NB4 (cell line): ENCODE measurements at regions not wholly inside any gene's neighbourhood (a gene's known extent, or its start where the extent isn't known, plus 50 kb on each side); places are given as distances from the start of the nearest gene placed in this dataset.

ENCODE experiments used
- DNase-seq: peaks from one replicate; pipeline ENCODE4 v3.0.0; 2010; ENCODE audit warnings: low read depth
- H3K4me3 ChIP-seq: one replicate; pipeline ENCODE4 v1.5.1; 2011; ENCODE audit warnings: mild to moderate bottlenecking, low read depth, low read length, moderate library complexity
- CTCF ChIP-seq: IDR thresholded peaks from one replicate; pipeline ENCODE4 v1.5.1; 2012; ENCODE audit warnings: low read depth, low read length
- MAX ChIP-seq: IDR thresholded peaks from 2 replicates; pipeline ENCODE4 v1.6.1; 2011; ENCODE audit warnings: low read depth, low read length
- MYC ChIP-seq: IDR thresholded peaks from 2 replicates; pipeline ENCODE4 v1.6.1; 2011; ENCODE audit warnings: low read depth, low read length
- POLR2A ChIP-seq: IDR thresholded peaks from 2 replicates; pipeline ENCODE4 v1.6.1; 2011; ENCODE audit warnings: mild to moderate bottlenecking; ENCODE audit not compliant: insufficient read length; ENCODE audit errors: extremely low read depth

- no peak overlapping the region for H3K4me3 ChIP-seq
- no peak for TF ChIP-seq CTCF
- no peak for TF ChIP-seq POLR2A
- TF ChIP-seq MAX, result no peak
- no peak for TF ChIP-seq MYC
- DNase-seq, result no peak
Measured at GRCh38 chr1:57553666-57554065, 129.8 kb upstream of the DAB1 start.

GRCh38 chr1:57551476-57551875, 127.6 kb upstream of the DAB1 start:
- H3K4me3 ChIP-seq, result no peak overlapping the region
- DNase-seq, result no peak
- no peak for TF ChIP-seq MAX
- no peak for TF ChIP-seq CTCF
- no peak for TF ChIP-seq MYC
- TF ChIP-seq POLR2A, result no peak

- DNase-seq, result peak; percentile 46
- H3K4me3 ChIP-seq, result no peak overlapping the region
- TF ChIP-seq POLR2A, result no peak
- TF ChIP-seq MYC, result no peak
- 0 out of 2 replicates have a peak, but pooled peaks have one; percentile 21 for TF ChIP-seq MAX
- TF ChIP-seq CTCF, result no peak
Measured at GRCh38 chr1:57550092-57550491, 126.2 kb upstream of the DAB1 start.

GRCh38 chr1:57549300-57549699, 125.4 kb upstream of the DAB1 start:
- DNase-seq, result no peak

GRCh38 chr1:57546549-57547330, 122.9 kb upstream of the DAB1 start:
- TF ChIP-seq MYC, result no peak
- no peak for TF ChIP-seq POLR2A
- TF ChIP-seq CTCF, result no peak
- DNase-seq, result no peak
- no peak overlapping the region for H3K4me3 ChIP-seq

More at GRCh38 chr1:57549300-57549699, 125.4 kb upstream of the DAB1 start:
- TF ChIP-seq MYC (no peak), CTCF (no peak), POLR2A (no peak), MAX (no peak)
- H3K4me3 ChIP-seq, result no peak overlapping the region
